Adrenal gland (tissue), 5 donors: ENCODE measurements at regions not wholly inside any gene's neighbourhood (a gene's known extent, or its start where the extent isn't known, plus 50 kb on each side); places are given as distances from the start of the nearest gene placed in this dataset.
"Not testable (repeated sequence)": the region's sequence is repeated elsewhere in the genome, so short reads cannot be mapped to it uniquely, and the experiment has no call there.

Source experiments
- POLR2A ChIP-seq, 2 donors: fragments of 450-650 bp; IDR thresholded peaks; one replicate each; pipeline ENCODE4 v1.6.1; 2017; ENCODE audit warnings: antibody characterized with exemption in 2 of 2, mild to moderate bottlenecking in 2 of 2, moderate library complexity in 1 of 2
- TF ChIP-seq, protein P1 (sequence below), 6 experiments: fragments of 450-650 bp in 4 of 6; fragments of 200-600 bp in 2 of 6; sonication (generic) in 1 of 6; IDR thresholded peaks; 1 replicate in 5 of 6; 2 replicates in 1 of 6; pipeline versions ENCODE4 v1.5.1 to v1.8.0; 2016 to 2021; ENCODE audit warnings: antibody characterized with exemption in 6 of 6, mild to moderate bottlenecking in 2 of 6, moderate library complexity in 1 of 6
- donor health status: DM: no; HTN: no; CAD: no.

GRCh38 chr4:99733455-99733854 is 75.8 kb upstream of the C4orf54 start:
- TF ChIP-seq, protein P1, sequence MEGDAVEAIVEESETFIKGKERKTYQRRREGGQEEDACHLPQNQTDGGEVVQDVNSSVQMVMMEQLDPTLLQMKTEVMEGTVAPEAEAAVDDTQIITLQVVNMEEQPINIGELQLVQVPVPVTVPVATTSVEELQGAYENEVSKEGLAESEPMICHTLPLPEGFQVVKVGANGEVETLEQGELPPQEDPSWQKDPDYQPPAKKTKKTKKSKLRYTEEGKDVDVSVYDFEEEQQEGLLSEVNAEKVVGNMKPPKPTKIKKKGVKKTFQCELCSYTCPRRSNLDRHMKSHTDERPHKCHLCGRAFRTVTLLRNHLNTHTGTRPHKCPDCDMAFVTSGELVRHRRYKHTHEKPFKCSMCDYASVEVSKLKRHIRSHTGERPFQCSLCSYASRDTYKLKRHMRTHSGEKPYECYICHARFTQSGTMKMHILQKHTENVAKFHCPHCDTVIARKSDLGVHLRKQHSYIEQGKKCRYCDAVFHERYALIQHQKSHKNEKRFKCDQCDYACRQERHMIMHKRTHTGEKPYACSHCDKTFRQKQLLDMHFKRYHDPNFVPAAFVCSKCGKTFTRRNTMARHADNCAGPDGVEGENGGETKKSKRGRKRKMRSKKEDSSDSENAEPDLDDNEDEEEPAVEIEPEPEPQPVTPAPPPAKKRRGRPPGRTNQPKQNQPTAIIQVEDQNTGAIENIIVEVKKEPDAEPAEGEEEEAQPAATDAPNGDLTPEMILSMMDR (IDR thresholded peaks at IDR 0.05) = not testable (repeated sequence)
- TF ChIP-seq POLR2A (IDR thresholded peaks at IDR 0.05) = not testable (repeated sequence)
